ENCODE measurements at regions not wholly inside any gene's neighbourhood (a gene's known extent, or its start where the extent isn't known, plus 50 kb on each side); places are given as distances from the start of the nearest gene placed in this dataset.

GRCh38 chr4:147076179-147076578 lies 130.5 kb upstream of the TTC29 start:
- no peak for ATAC-seq
- no peak for TF ChIP-seq POU6F1 (CRISPR knock-in tag; IDR thresholded peaks at IDR 0.05; ENCODE audit: borderline replicate concordance, low read depth)
- TF ChIP-seq ZFP30 (CRISPR knock-in tag; IDR thresholded peaks at IDR 0.05) = no peak
- no peak for TF ChIP-seq SNAI2 (CRISPR knock-in tag; IDR thresholded peaks at IDR 0.05)

GRCh38 chr4:147076728-147077127 lies 131.1 kb upstream of the TTC29 start:
- ATAC-seq = no peak
- TF ChIP-seq RARB (CRISPR knock-in tag; IDR thresholded peaks at IDR 0.05) = no peak
- no peak for TF ChIP-seq SNAI2 (CRISPR knock-in tag; IDR thresholded peaks at IDR 0.05)

GRCh38 chr4:147078362-147078761 lies 132.7 kb upstream of the TTC29 start:
- no peak for TF ChIP-seq ZNF565 (CRISPR knock-in tag; conservative IDR thresholded peaks at IDR 0.05; ENCODE audit: low read depth)
- no peak for TF ChIP-seq ZFP30 (CRISPR knock-in tag; IDR thresholded peaks at IDR 0.05)
- TF ChIP-seq ZNF70 (CRISPR knock-in tag; IDR thresholded peaks at IDR 0.05) = peak; percentile 31; the same call in 1 of the 2 replicates
- TF ChIP-seq ISL1 (CRISPR knock-in tag; IDR thresholded peaks at IDR 0.05) = no peak
- TF ChIP-seq ZFP3 (CRISPR knock-in tag; IDR thresholded peaks at IDR 0.05) = peak; percentile 84
- no peak for ATAC-seq

GRCh38 chr4:147078875-147079658 lies 133.4 kb upstream of the TTC29 start:
- peak; percentile 75 for ATAC-seq
- no peak for TF ChIP-seq CSDC2 (CRISPR knock-in tag; IDR thresholded peaks at IDR 0.05)
- peak; percentile 43; the same call in 1 of the 2 replicates for TF ChIP-seq TCF4 (CRISPR knock-in tag; IDR thresholded peaks at IDR 0.05; ENCODE audit: borderline replicate concordance)
- no peak for TF ChIP-seq OSR1 (CRISPR knock-in tag; IDR thresholded peaks at IDR 0.05)
- peak; percentile 47; the same call in 1 of the 2 replicates for TF ChIP-seq ZFP3 (CRISPR knock-in tag; IDR thresholded peaks at IDR 0.05)
- TF ChIP-seq PPARA (CRISPR knock-in tag; IDR thresholded peaks at IDR 0.05; ENCODE audit: borderline replicate concordance) = no peak
- 0 out of 2 replicates have a peak, but pooled peaks have one; percentile 32 for TF ChIP-seq PATZ1 (CRISPR knock-in tag; IDR thresholded peaks at IDR 0.05; ENCODE audit: borderline replicate concordance)
- TF ChIP-seq TSHZ2 (CRISPR knock-in tag; IDR thresholded peaks at IDR 0.05) = peak; percentile 47; the same call in 1 of the 2 replicates
- peak; percentile 87 for TF ChIP-seq ISL1 (CRISPR knock-in tag; IDR thresholded peaks at IDR 0.05)

GRCh38 chr4:147084861-147085260 lies 139.2 kb upstream of the TTC29 start:
- ATAC-seq = no peak
- no peak for TF ChIP-seq RARB (CRISPR knock-in tag; IDR thresholded peaks at IDR 0.05)

- peak; percentile 67 for ATAC-seq
- TF ChIP-seq TSHZ2 (CRISPR knock-in tag; IDR thresholded peaks at IDR 0.05) (peak; percentile 81), ESRRG (CRISPR knock-in tag; IDR thresholded peaks at IDR 0.05) (no peak), ARNTL (CRISPR knock-in tag; IDR thresholded peaks at IDR 0.05; ENCODE audit: borderline replicate concordance, low read depth) (no peak), ZC3H10 (CRISPR knock-in tag; IDR thresholded peaks at IDR 0.05) (no peak), ZFP30 (CRISPR knock-in tag; IDR thresholded peaks at IDR 0.05) (no peak), TOX (CRISPR knock-in tag; IDR thresholded peaks at IDR 0.05; ENCODE audit: borderline replicate concordance) (no peak), CREB5 (CRISPR knock-in tag; IDR thresholded peaks at IDR 0.05; ENCODE audit: low read depth) (peak; percentile 34; the same call in 1 of the 2 replicates), SNAI2 (CRISPR knock-in tag; IDR thresholded peaks at IDR 0.05) (no peak; the same call in 1 of the 2 replicates), PATZ1 (CRISPR knock-in tag; IDR thresholded peaks at IDR 0.05; ENCODE audit: borderline replicate concordance) (no peak), OSR1 (CRISPR knock-in tag; IDR thresholded peaks at IDR 0.05) (no peak)
Measured at GRCh38 chr4:147085781-147086180, 140.1 kb upstream of the TTC29 start.
